Naive thymus-derived CD8-positive, alpha-beta T cell (primary cell): ENCODE measurements at regions not wholly inside any gene's neighbourhood (a gene's known extent, or its start where the extent isn't known, plus 50 kb on each side); places are given as distances from the start of the nearest gene placed in this dataset.
"Not testable (repeated sequence)": the region's sequence is repeated elsewhere in the genome, so short reads cannot be mapped to it uniquely, and the experiment has no call there.

Experiments used
- ATAC-seq, 2 donors: fragments of 150-1000 bp; cut with Tn5 transposase in 1 of 2; sonication (Bioruptor Pico), chemical (Tn5 transposase) in 1 of 2; 1 replicate in 1 of 2; 2 replicates in 1 of 2; pipeline ENCODE4 v1.10.0; 2021; ENCODE audit warnings: mild to moderate bottlenecking in 2 of 2, moderate library complexity in 2 of 2
- POLR2A ChIA-PET: fragments of 350-600 bp; sonication (Branson Sonifier 250); formaldehyde crosslinking; loops from one replicate; lab custom pipeline; 2021; ENCODE audit warnings: antibody characterized with exemption; lab: Charles Lee
- DNase-seq, 10 donors: peaks; one replicate each; pipeline versions ENCODE4 v3.0.0 to v3.0.0-alpha.2; 2020 to 2022
- H3K27ac Mint-ChIP-seq, 10 donors: one replicate each; pipeline ENCODE4 v1.8.0; 2020 to 2022; ENCODE audit warnings: mild to moderate bottlenecking in 10 of 10, mixed read lengths in 10 of 10, moderate library complexity in 4 of 10, inconsistent platforms in 1 of 10
- H3K27me3 Mint-ChIP-seq, 5 donors: one replicate each; pipeline ENCODE4 v1.8.0; 2021 to 2022; ENCODE audit warnings: mixed read lengths in 5 of 5
- H3K36me3 Mint-ChIP-seq, 3 donors: one replicate each; pipeline ENCODE4 v1.8.0; 2020 to 2022; ENCODE audit warnings: mixed read lengths in 3 of 3, mild to moderate bottlenecking in 2 of 3, inconsistent platforms in 1 of 3
- H3K4me1 Mint-ChIP-seq, 4 donors: one replicate each; pipeline ENCODE4 v1.8.0; 2021 to 2022; ENCODE audit warnings: mixed read lengths in 4 of 4
- H3K4me3 Mint-ChIP-seq, 10 donors: one replicate each; pipeline ENCODE4 v1.8.0; 2020 to 2022; ENCODE audit warnings: mild to moderate bottlenecking in 10 of 10, mixed read lengths in 10 of 10, moderate library complexity in 6 of 10, inconsistent platforms in 1 of 10
- H3K9me3 Mint-ChIP-seq, 9 donors: one replicate each; pipeline ENCODE4 v1.8.0; 2020 to 2022; ENCODE audit warnings: mixed read lengths in 9 of 9, mild to moderate bottlenecking in 3 of 9, inconsistent platforms in 1 of 9, moderate library complexity in 1 of 9

GRCh38 chr4:126172126-126172525 is 857.4 kb downstream of the FAT4 start:
- no peak overlapping the region for H3K27ac Mint-ChIP-seq
- H3K36me3 Mint-ChIP-seq, result no peaks in the 10 kb centered on the region
- no peak for DNase-seq
- H3K4me3 Mint-ChIP-seq, result peak overlapping the region in 1 of 10 donors; percentile 35
- no peaks in the 10 kb centered on the region for H3K4me1 Mint-ChIP-seq
- H3K27me3 Mint-ChIP-seq, result no peaks in the 10 kb centered on the region
- ATAC-seq, result no peak
- H3K9me3 Mint-ChIP-seq, result peaks cover 0 to 16% (median 4%) of the 10 kb centered on the region in 9 donors
- POLR2A ChIA-PET, result no interaction called here

- H3K9me3 Mint-ChIP-seq, result peaks cover 0 to 20% (median 6%) of the 10 kb centered on the region in 9 donors
- ATAC-seq, result no peak
- no peaks in the 10 kb centered on the region for H3K27me3 Mint-ChIP-seq
- no peaks in the 10 kb centered on the region for H3K36me3 Mint-ChIP-seq
- DNase-seq, result no peak
- no peaks in the 10 kb centered on the region for H3K4me1 Mint-ChIP-seq
- H3K27ac Mint-ChIP-seq, result no peak overlapping the region
- POLR2A ChIA-PET, result no interaction called here
- H3K4me3 Mint-ChIP-seq, result no peak overlapping the region
Observed at GRCh38 chr4:126174627-126175026, 859.9 kb downstream of the FAT4 start.

DNA sequence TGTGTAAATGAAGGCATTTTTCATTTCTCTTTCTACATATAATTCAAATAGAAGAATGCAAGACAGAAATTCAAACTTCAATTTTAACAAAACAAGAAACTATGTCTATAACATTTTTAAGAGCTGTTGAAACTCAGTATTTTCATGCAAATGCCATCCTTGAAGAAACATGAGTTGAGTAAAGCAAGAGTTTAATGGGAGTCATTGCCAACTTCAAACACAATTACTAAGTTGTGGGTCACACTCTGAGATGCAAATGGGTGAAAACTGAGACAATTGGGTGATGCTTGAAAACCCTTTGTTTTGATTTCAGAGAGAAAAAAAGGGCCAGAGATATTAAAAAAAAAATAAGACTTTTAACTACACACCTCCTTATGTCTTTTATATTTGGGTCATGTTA is 865.9 kb downstream of the FAT4 start:
- H3K4me1 Mint-ChIP-seq, result no peaks in the 10 kb centered on the region
- no peak overlapping the region for H3K27ac Mint-ChIP-seq
- peaks cover 0 to 26% (median 9%) of the 10 kb centered on the region in 9 donors for H3K9me3 Mint-ChIP-seq
- H3K36me3 Mint-ChIP-seq, result no peaks in the 10 kb centered on the region
- ATAC-seq (no peak), DNase-seq (no peak)
- H3K4me3 Mint-ChIP-seq, result no peak overlapping the region
- POLR2A ChIA-PET, result no interaction called here
- no peaks in the 10 kb centered on the region for H3K27me3 Mint-ChIP-seq

DNA sequence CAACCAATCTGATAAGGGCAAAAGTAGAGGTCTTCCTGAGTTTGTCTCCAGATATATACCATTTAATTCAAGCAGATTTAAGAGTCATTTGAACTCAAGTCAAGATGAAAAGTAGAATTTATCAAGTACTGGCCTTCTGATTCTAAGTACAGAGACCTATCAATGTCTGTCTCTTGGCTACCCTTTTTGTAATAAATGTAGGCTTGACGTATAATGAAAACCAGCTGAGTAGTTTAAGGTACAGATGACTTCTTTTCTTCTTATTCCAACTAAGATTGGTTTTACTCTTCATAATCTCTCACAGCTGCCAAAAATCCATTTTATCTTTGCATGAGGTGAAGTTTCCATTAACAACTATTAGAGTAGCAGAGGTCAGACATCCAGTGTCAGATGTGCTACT is 867.6 kb downstream of the FAT4 start:
- H3K36me3 Mint-ChIP-seq, result no peaks in the 10 kb centered on the region
- no peak overlapping the region for H3K27ac Mint-ChIP-seq
- H3K4me3 Mint-ChIP-seq, result no peak overlapping the region
- H3K4me1 Mint-ChIP-seq, result no peaks in the 10 kb centered on the region
- no peaks in the 10 kb centered on the region for H3K27me3 Mint-ChIP-seq
- no peak for ATAC-seq
- H3K9me3 Mint-ChIP-seq, result peaks cover 0 to 22% (median 4%) of the 10 kb centered on the region in 9 donors
- POLR2A ChIA-PET, result no interaction called here
- DNase-seq, result no peak

- no peaks in the 10 kb centered on the region for H3K36me3 Mint-ChIP-seq
- POLR2A ChIA-PET, result no interaction called here
Observed at GRCh38 chr4:126182786-126183185, 868.0 kb downstream of the FAT4 start.

DNA sequence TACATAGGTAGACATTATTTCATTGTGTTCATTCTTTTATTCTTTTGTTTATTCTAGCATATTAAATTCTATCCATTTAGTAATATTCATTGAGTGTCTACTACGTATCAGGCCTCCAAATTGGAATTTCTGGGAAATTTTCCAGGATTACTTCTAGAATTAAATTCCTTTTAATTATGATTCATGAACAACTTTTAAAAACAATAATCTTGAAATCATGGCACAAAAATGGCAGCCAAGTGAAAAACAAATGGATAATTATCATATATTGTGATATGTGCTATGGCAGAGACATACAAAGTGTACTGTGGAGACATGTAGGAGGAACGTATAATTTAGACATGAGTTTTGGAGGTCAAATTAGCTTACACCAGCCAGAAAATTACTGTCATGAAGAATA is 868.5 kb downstream of the FAT4 start:
- POLR2A ChIA-PET, result no interaction called here
- Mint-ChIP-seq H3K27ac (no peak overlapping the region), H3K4me1 (no peaks in the 10 kb centered on the region), H3K9me3 (peaks cover 0 to 21% (median 2%) of the 10 kb centered on the region in 9 donors), H3K27me3 (no peaks in the 10 kb centered on the region), H3K36me3 (no peaks in the 10 kb centered on the region), H3K4me3 (no peak overlapping the region)
- no peak for ATAC-seq
- DNase-seq, result no peak

More at GRCh38 chr4:126182786-126183185, 868.0 kb downstream of the FAT4 start:
- Mint-ChIP-seq H3K4me3 (no peak overlapping the region), H3K4me1 (no peaks in the 10 kb centered on the region), H3K27ac (no peak overlapping the region), H3K9me3 (peaks cover 0 to 21% (median 0%) of the 10 kb centered on the region in 9 donors), H3K27me3 (no peaks in the 10 kb centered on the region)
- ATAC-seq, result no peak
- no peak for DNase-seq

- POLR2A ChIA-PET, result no interaction called here
- peaks cover 0 to 36% (median 10%) of the 10 kb centered on the region in 9 donors for H3K9me3 Mint-ChIP-seq
- ATAC-seq, result no peak
- no peaks in the 10 kb centered on the region for H3K4me1 Mint-ChIP-seq
- no peak overlapping the region for H3K27ac Mint-ChIP-seq
- DNase-seq, result no peak
- no peaks in the 10 kb centered on the region for H3K27me3 Mint-ChIP-seq
- peaks cover 0 to 4% (median 0%) of the 10 kb centered on the region in 3 donors for H3K36me3 Mint-ChIP-seq
- no peak overlapping the region for H3K4me3 Mint-ChIP-seq
Observed at GRCh38 chr4:126191536-126191935, 876.8 kb downstream of the FAT4 start.

DNA sequence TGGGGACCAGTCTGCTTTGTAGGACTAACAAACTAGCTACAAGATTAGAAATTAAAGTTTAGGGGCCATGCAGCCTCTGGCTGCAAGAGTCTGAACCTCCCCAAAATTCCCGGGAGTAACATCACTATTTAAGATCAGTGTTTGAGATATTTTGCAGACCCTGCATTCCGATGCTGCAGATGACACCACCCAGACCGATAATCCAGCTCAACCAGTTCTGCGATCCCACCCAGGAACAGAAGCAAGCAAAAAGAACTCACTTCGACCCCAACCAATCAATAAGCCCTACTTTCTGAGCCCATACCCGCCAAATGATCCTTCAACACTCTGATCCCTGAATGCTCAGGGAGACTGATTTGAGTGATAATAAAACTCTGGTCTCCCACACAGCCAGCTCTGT is 877.8 kb downstream of the FAT4 start:
- Mint-ChIP-seq H3K36me3 (peaks cover 0 to 4% (median 0%) of the 10 kb centered on the region in 3 donors), H3K4me3 (no peak overlapping the region)
- POLR2A ChIA-PET, result no interaction called here

GRCh38 chr4:126201251-126202138 is 886.7 kb downstream of the FAT4 start:
- POLR2A ChIA-PET, ATAC-seq, H3K4me3 Mint-ChIP-seq, H3K27ac Mint-ChIP-seq, DNase-seq, H3K27me3 Mint-ChIP-seq, H3K36me3 Mint-ChIP-seq, H3K4me1 Mint-ChIP-seq: not testable (repeated sequence)
- H3K9me3 Mint-ChIP-seq, result peaks cover 0 to 32% (median 9%) of the 10 kb centered on the region in 9 donors

More for the DNA sequence above, 877.8 kb downstream of the FAT4 start:
- Mint-ChIP-seq H3K9me3 (peaks cover 0 to 36% (median 10%) of the 10 kb centered on the region in 9 donors), H3K27me3 (no peaks in the 10 kb centered on the region), H3K4me1 (no peaks in the 10 kb centered on the region), H3K27ac (no peak overlapping the region)
- DNase-seq (no peak), ATAC-seq (no peak)

GRCh38 chr4:126202226-126202625 is 887.5 kb downstream of the FAT4 start:
- Mint-ChIP-seq H3K27ac (no peak overlapping the region), H3K4me1 (no peaks in the 10 kb centered on the region), H3K27me3 (no peaks in the 10 kb centered on the region), H3K4me3 (no peak overlapping the region), H3K9me3 (peaks cover 0 to 26% (median 10%) of the 10 kb centered on the region in 9 donors), H3K36me3 (no peaks in the 10 kb centered on the region)
- POLR2A ChIA-PET, result no interaction called here
- no peak for DNase-seq
- ATAC-seq, result no peak

- ATAC-seq, result no peak
- Mint-ChIP-seq H3K9me3 (peaks cover 0 to 23% (median 5%) of the 10 kb centered on the region in 9 donors), H3K27ac (no peak overlapping the region), H3K4me3 (no peak overlapping the region), H3K36me3 (no peaks in the 10 kb centered on the region), H3K27me3 (no peaks in the 10 kb centered on the region), H3K4me1 (no peaks in the 10 kb centered on the region)
- POLR2A ChIA-PET, result no interaction called here
- DNase-seq, result no peak
Observed at GRCh38 chr4:126207910-126208309, 893.2 kb downstream of the FAT4 start.

DNA sequence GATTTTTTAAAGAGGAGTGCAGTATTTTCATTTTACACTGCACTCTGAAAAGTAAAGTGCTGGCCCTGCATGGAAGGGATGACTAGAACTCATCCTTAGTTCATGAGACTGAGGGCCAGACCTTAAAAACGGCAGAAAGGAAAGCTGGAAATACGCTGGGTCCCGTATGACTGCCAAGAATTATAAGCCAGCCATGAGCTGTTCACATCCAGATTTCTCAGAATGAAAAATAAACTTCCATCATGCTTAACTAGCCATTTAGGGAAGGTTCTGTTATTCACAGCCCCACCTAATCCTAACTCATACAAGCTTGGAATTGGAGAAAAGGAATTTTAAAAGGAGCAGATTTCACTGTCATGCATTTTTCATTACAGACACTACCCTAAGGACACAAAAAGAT is 894.4 kb downstream of the FAT4 start:
- no peaks in the 10 kb centered on the region for H3K4me1 Mint-ChIP-seq
- H3K4me3 Mint-ChIP-seq, result no peak overlapping the region
- H3K36me3 Mint-ChIP-seq, result no peaks in the 10 kb centered on the region
- no peak for ATAC-seq
- DNase-seq, result no peak
- H3K27ac Mint-ChIP-seq, result no peak overlapping the region
- POLR2A ChIA-PET, result no interaction called here
- no peaks in the 10 kb centered on the region for H3K27me3 Mint-ChIP-seq
- H3K9me3 Mint-ChIP-seq, result peaks cover 0 to 19% (median 5%) of the 10 kb centered on the region in 9 donors

DNA sequence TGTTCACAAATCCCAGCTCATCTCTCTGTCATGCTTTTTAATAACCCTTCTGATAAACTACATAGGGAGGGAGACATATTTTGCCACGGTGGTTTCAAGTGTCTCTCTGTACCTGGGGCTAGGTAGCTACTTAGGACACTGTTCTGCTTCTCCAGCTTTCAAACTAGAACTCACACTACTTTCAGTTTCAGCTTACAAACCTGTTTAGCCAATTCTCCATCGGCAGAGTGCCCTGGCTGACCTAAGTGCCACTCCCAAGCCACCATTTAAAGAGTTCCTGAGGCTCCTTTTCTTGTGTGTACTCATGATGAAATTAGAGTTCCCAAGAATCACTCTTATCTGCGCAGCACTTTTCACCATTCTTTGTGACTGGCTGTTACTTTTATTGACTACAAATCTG is 899.2 kb downstream of the FAT4 start:
- POLR2A ChIA-PET, result no interaction called here
- DNase-seq (no peak), ATAC-seq (no peak)
- H3K4me3 Mint-ChIP-seq, result no peak overlapping the region
- no peaks in the 10 kb centered on the region for H3K4me1 Mint-ChIP-seq
- H3K27me3 Mint-ChIP-seq, result no peaks in the 10 kb centered on the region
- H3K9me3 Mint-ChIP-seq, result peaks cover 0 to 8% (median 2%) of the 10 kb centered on the region in 9 donors
- no peak overlapping the region for H3K27ac Mint-ChIP-seq
- H3K36me3 Mint-ChIP-seq, result no peaks in the 10 kb centered on the region
